HCT116 (cell line): ENCODE measurements at regions not wholly inside any gene's neighbourhood (a gene's known extent, or its start where the extent isn't known, plus 50 kb on each side); places are given as distances from the start of the nearest gene placed in this dataset.

ENCODE experiments used
- EZH2 ChIP-seq: fragments of 200-600 bp; sonication (generic); IDR thresholded peaks from 2 replicates; pipeline ENCODE4 v1.6.1; 2017; ENCODE audit warnings: antibody characterized with exemption, mixed run types
- FOSL1 ChIP-seq: IDR thresholded peaks from 2 replicates; pipeline ENCODE4 v1.6.1; 2012; ENCODE audit warnings: low read depth
- JUND ChIP-seq: IDR thresholded peaks from 2 replicates; pipeline ENCODE4 v1.6.1; 2012
- POLR2A ChIP-seq: IDR thresholded peaks from 2 replicates; pipeline ENCODE4 v1.7.0; 2011; ENCODE audit warnings: borderline replicate concordance; ENCODE audit not compliant: insufficient read depth, insufficient read length; ENCODE audit errors: extremely low read depth
- POLR2AphosphoS5 ChIP-seq: IDR thresholded peaks from 2 replicates; pipeline ENCODE4 v1.6.1; 2011; ENCODE audit warnings: mild to moderate bottlenecking, low read depth, low read length, moderate library complexity
- RAD21 ChIP-seq: IDR thresholded peaks from 2 replicates; pipeline ENCODE4 v1.6.1; 2012; ENCODE audit warnings: low read depth, mild to moderate bottlenecking
- TCF7L2 ChIP-seq: IDR thresholded peaks from 2 replicates; pipeline ENCODE4 v1.7.0; 2011; ENCODE audit warnings: borderline replicate concordance, inconsistent platforms; ENCODE audit not compliant: insufficient read depth, insufficient read length; ENCODE audit errors: extremely low read depth
- ZFX ChIP-seq: fragments of 450-650 bp; IDR thresholded peaks from 2 replicates; pipeline ENCODE4 v1.6.1; 2017
- ZNF274 ChIP-seq: fragments of 200-500 bp; sonication (Bioruptor generic); IDR thresholded peaks from 2 replicates; pipeline ENCODE4 v1.6.1; 2014; ENCODE audit warnings: mild to moderate bottlenecking, low read depth, low read length, inconsistent platforms
- TF ChIP-seq, protein P1 (sequence below), 3 experiments: fragments of 200-600 bp in 1 of 3; sonication (generic) in 1 of 3; IDR thresholded peaks in 2 of 3; conservative IDR thresholded peaks in 1 of 3; 2 replicates each; pipeline ENCODE4 v1.5.1; 2012 to 2017; ENCODE audit warnings: low read depth in 2 of 3, low read length in 2 of 3, antibody characterized with exemption in 1 of 3, borderline replicate concordance in 1 of 3, control low read depth in 1 of 3, mild to moderate bottlenecking in 1 of 3, mixed read lengths in 1 of 3, mixed run types in 1 of 3, moderate library complexity in 1 of 3; ENCODE audit not compliant: insufficient read depth in 1 of 3
- TF ChIP-seq, protein P2 (sequence below): IDR thresholded peaks from 2 replicates; pipeline ENCODE4 v1.6.1; 2012
- TF ChIP-seq, protein P3 (sequence below): IDR thresholded peaks from 2 replicates; pipeline ENCODE4 v1.6.1; 2012

DNA sequence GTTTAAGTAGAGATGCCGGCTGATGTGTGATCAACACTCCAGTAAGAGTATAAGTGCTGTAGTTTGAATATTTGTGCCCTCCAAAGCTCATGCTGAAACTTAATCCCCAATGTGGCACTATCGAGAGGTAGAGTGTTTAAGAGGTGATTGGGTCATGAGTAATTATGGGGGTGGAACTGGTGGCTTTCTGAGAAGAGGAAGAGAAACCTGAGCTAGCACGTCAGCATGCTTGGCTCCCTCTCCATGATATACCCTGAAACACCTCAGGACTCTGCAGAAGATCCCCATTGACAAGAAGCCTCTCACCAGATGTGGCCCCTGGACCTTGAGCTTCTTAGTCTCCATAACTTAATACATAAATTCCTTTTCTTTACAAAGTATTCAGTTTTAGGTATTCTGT lies 584.8 kb downstream of the TSN start:
- TF ChIP-seq POLR2AphosphoS5 (no peak), EZH2 (no peak), RAD21 (no peak), ZNF274 (no peak), JUND (no peak), POLR2A (no peak), ZFX (no peak), FOSL1 (no peak), TCF7L2 (no peak)
- TF ChIP-seq, protein P1, sequence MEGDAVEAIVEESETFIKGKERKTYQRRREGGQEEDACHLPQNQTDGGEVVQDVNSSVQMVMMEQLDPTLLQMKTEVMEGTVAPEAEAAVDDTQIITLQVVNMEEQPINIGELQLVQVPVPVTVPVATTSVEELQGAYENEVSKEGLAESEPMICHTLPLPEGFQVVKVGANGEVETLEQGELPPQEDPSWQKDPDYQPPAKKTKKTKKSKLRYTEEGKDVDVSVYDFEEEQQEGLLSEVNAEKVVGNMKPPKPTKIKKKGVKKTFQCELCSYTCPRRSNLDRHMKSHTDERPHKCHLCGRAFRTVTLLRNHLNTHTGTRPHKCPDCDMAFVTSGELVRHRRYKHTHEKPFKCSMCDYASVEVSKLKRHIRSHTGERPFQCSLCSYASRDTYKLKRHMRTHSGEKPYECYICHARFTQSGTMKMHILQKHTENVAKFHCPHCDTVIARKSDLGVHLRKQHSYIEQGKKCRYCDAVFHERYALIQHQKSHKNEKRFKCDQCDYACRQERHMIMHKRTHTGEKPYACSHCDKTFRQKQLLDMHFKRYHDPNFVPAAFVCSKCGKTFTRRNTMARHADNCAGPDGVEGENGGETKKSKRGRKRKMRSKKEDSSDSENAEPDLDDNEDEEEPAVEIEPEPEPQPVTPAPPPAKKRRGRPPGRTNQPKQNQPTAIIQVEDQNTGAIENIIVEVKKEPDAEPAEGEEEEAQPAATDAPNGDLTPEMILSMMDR (IDR thresholded peaks at IDR 0.05 in 2 of 3, conservative IDR thresholded peaks at IDR 0.05 in 1 of 3; ENCODE audit: borderline replicate concordance in 1 of 3, insufficient read depth in 1 of 3, low read depth in 2 of 3, low read length in 2 of 3): no peak
- TF ChIP-seq, protein P2, sequence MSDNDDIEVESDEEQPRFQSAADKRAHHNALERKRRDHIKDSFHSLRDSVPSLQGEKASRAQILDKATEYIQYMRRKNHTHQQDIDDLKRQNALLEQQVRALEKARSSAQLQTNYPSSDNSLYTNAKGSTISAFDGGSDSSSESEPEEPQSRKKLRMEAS: no peak
- TF ChIP-seq, protein P3, sequence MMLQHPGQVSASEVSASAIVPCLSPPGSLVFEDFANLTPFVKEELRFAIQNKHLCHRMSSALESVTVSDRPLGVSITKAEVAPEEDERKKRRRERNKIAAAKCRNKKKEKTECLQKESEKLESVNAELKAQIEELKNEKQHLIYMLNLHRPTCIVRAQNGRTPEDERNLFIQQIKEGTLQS: no peak
